DOHH2 (cell line): ENCODE measurements at regions not wholly inside any gene's neighbourhood (a gene's known extent, or its start where the extent isn't known, plus 50 kb on each side); places are given as distances from the start of the nearest gene placed in this dataset.

Experiments
- EZH2phosphoT487 ChIP-seq: fragments of 200-600 bp; sonication (generic); IDR thresholded peaks from 2 replicates; pipeline ENCODE4 v1.6.1; 2017; ENCODE audit warnings: borderline replicate concordance, mild to moderate bottlenecking, antibody characterized with exemption, low read length, moderate library complexity, mixed read lengths
- TF ChIP-seq, protein P1 (sequence below): fragments of 200-600 bp; sonication (generic); IDR thresholded peaks from one replicate; pipeline ENCODE4 v1.5.1; 2014; ENCODE audit warnings: antibody characterized with exemption, mild to moderate bottlenecking, low read depth, low read length; ENCODE audit not compliant: poor library complexity, severe bottlenecking

- TF ChIP-seq, protein P1, sequence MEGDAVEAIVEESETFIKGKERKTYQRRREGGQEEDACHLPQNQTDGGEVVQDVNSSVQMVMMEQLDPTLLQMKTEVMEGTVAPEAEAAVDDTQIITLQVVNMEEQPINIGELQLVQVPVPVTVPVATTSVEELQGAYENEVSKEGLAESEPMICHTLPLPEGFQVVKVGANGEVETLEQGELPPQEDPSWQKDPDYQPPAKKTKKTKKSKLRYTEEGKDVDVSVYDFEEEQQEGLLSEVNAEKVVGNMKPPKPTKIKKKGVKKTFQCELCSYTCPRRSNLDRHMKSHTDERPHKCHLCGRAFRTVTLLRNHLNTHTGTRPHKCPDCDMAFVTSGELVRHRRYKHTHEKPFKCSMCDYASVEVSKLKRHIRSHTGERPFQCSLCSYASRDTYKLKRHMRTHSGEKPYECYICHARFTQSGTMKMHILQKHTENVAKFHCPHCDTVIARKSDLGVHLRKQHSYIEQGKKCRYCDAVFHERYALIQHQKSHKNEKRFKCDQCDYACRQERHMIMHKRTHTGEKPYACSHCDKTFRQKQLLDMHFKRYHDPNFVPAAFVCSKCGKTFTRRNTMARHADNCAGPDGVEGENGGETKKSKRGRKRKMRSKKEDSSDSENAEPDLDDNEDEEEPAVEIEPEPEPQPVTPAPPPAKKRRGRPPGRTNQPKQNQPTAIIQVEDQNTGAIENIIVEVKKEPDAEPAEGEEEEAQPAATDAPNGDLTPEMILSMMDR = no peak
- no peak for TF ChIP-seq EZH2phosphoT487
Measured at GRCh38 chr15:93200081-93200836, 111.2 kb upstream of the RGMA start.
